Vagina (tissue), 2 donors: ENCODE measurements at regions not wholly inside any gene's neighbourhood (a gene's known extent, or its start where the extent isn't known, plus 50 kb on each side); places are given as distances from the start of the nearest gene placed in this dataset.
"Not testable (repeated sequence)": the region's sequence is repeated elsewhere in the genome, so short reads cannot be mapped to it uniquely, and the experiment has no call there.

Experiments used
- DNase-seq, 2 donors: peaks; one replicate each; pipeline ENCODE4 v3.0.0-alpha.2; 2017; ENCODE audit errors: extremely low spot score in 2 of 2
- H3K27ac ChIP-seq: fragments of 200-600 bp; sonication (generic); one replicate; pipeline ENCODE4 v1.5.1; 2019
- H3K27me3 ChIP-seq: fragments of 200-600 bp; sonication (generic); one replicate; pipeline ENCODE4 v1.5.1; 2019
- H3K36me3 ChIP-seq, 2 donors: fragments of 200-600 bp; sonication (generic); one replicate each; pipeline ENCODE4 v1.5.1; 2017 to 2019
- H3K4me1 ChIP-seq: fragments of 200-600 bp; sonication (generic); one replicate; pipeline ENCODE4 v1.5.1; 2019
- H3K4me3 ChIP-seq, 2 donors: fragments of 200-600 bp; sonication (generic); 1 replicate in 1 of 2; 2 replicates in 1 of 2; pipeline ENCODE4 v1.5.1; 2016 to 2019
- H3K9me3 ChIP-seq: fragments of 200-600 bp; sonication (generic); one replicate; pipeline ENCODE4 v1.5.1; 2019
- POLR2A ChIP-seq, 2 donors: fragments of 450-650 bp; IDR thresholded peaks; one replicate each; pipeline ENCODE4 v1.6.1; 2017; ENCODE audit warnings: antibody characterized with exemption in 2 of 2, mild to moderate bottlenecking in 2 of 2, moderate library complexity in 2 of 2
- POLR2AphosphoS5 ChIP-seq, 2 donors: sonication (generic); formaldehyde crosslinking; IDR thresholded peaks; one replicate each; pipeline ENCODE4 v1.9.0; 2017; ENCODE audit warnings: antibody characterized with exemption in 2 of 2, mild to moderate bottlenecking in 2 of 2, low read depth in 1 of 2; ENCODE audit not compliant: insufficient read depth in 1 of 2
- intact Hi-C: fragments of 100-400 bp; cut with DNase I; formaldehyde crosslinking; loops from one replicate; pipeline ENCODE4 v1.15.1; 2023
- TF ChIP-seq, protein P1 (sequence below), 3 experiments: fragments of 450-650 bp in 2 of 3; fragments of 200-600 bp in 1 of 3; sonication (generic) in 1 of 3; IDR thresholded peaks; one replicate each; pipeline ENCODE4 v1.5.1; 2017 to 2019; ENCODE audit warnings: antibody characterized with exemption in 3 of 3, mild to moderate bottlenecking in 2 of 3, moderate library complexity in 2 of 3

DNA sequence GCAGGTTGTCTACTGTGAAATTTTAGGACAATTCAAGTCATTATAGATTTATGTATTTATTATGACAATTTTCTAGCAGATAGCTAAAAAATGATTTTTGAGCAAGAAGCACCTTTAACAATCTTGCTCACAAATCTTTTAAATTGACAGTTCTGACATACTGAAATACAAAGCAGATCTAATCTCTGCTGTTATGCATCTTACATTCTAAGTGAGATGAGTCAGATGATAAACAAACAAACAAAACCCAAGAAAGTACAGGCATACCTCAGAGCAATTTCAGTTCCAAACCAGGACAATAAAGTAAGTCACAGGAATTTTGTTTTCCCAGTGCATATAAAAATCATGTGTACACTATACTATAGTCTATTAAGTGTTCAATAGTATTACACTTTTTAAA, 430.7 kb upstream of the PTCHD4 start:
- Histone ChIP-seq H3K9me3 (no peaks in the 10 kb centered on the region), H3K36me3 (no peaks in the 10 kb centered on the region), H3K27ac (no peak overlapping the region), H3K4me1 (no peaks in the 10 kb centered on the region), H3K4me3 (no peak overlapping the region), H3K27me3 (no peaks in the 10 kb centered on the region)
- TF ChIP-seq POLR2A (IDR thresholded peaks at IDR 0.05) (no peak), POLR2AphosphoS5 (IDR thresholded peaks at IDR 0.05; ENCODE audit: insufficient read depth in 1 of 2, low read depth in 1 of 2) (no peak)
- TF ChIP-seq, protein P1, sequence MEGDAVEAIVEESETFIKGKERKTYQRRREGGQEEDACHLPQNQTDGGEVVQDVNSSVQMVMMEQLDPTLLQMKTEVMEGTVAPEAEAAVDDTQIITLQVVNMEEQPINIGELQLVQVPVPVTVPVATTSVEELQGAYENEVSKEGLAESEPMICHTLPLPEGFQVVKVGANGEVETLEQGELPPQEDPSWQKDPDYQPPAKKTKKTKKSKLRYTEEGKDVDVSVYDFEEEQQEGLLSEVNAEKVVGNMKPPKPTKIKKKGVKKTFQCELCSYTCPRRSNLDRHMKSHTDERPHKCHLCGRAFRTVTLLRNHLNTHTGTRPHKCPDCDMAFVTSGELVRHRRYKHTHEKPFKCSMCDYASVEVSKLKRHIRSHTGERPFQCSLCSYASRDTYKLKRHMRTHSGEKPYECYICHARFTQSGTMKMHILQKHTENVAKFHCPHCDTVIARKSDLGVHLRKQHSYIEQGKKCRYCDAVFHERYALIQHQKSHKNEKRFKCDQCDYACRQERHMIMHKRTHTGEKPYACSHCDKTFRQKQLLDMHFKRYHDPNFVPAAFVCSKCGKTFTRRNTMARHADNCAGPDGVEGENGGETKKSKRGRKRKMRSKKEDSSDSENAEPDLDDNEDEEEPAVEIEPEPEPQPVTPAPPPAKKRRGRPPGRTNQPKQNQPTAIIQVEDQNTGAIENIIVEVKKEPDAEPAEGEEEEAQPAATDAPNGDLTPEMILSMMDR (IDR thresholded peaks at IDR 0.05), result no peak
- intact Hi-C loops, result no loop called here
- no peak for DNase-seq

DNA sequence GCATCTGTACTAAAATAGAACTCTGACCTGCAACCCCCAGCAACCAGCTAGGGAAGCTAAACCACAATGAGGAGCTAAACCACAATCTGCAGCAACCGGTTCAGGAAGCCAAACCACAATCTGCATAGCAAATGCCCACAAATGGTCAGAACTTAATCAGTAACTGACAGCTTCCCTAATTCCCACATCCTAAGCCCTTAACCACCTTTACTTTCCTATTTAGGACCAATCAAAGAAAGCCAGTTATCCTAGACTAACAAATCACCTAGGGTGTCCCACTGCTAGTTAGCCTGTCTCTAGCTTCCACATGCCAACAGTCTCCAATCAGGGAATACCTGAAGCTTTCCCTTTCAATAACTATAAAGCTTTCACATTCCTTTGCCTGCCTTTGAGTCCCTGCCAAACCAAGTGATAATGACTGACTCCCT, 424.6 kb upstream of the PTCHD4 start:
- no peak overlapping the region for H3K4me3 ChIP-seq
- DNase-seq, result no peak
- no peaks in the 10 kb centered on the region for H3K27me3 ChIP-seq
- H3K4me1 ChIP-seq, result no peaks in the 10 kb centered on the region
- no peak overlapping the region for H3K27ac ChIP-seq
- intact Hi-C loops, result no loop called here
- no peaks in the 10 kb centered on the region for H3K36me3 ChIP-seq
- no peak for TF ChIP-seq POLR2AphosphoS5 (IDR thresholded peaks at IDR 0.05; ENCODE audit: insufficient read depth in 1 of 2, low read depth in 1 of 2)
- TF ChIP-seq, protein P1 (IDR thresholded peaks at IDR 0.05), result no peak
- no peak for TF ChIP-seq POLR2A (IDR thresholded peaks at IDR 0.05)
- H3K9me3 ChIP-seq, result no peaks in the 10 kb centered on the region

DNA sequence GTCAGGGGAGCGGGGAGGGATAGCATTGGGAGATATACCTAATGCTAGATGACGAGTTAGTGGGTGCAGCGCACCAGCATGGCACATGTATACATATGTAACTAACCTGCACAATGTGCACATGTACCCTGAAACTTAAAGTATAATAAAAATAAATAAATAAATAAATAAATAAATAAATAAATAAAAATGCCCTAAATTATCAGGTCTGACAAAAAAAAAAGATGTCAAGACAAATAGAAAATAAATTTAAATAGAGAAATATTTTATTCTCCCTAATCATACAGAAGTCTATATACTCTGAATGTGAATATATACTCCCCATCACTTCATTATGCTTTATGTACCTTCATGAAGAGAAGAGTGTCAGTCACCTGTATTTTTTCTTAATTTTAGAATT, 420.0 kb upstream of the PTCHD4 start:
- intact Hi-C loops, result not testable (repeated sequence)

DNA sequence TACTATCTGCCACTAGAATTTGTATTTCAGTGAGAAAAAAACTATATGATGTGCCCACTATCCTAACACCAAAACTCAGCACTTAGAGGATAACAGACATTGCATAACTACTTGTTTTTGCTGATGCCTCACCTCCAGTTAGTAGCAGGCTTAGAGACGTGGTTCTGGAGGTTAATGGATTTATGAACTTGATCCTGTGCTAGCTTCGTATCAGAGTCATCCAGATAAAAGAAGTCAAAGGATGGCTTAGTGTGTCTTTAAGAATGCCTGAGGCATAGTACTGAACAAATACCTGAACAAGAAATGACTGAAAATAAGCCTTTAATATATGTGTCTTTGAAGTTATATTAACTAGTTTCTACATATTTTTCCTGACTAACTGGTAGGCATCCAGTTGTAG, 414.9 kb upstream of the PTCHD4 start:
- H3K4me3 ChIP-seq, result no peak overlapping the region
- TF ChIP-seq POLR2AphosphoS5 (IDR thresholded peaks at IDR 0.05; ENCODE audit: insufficient read depth in 1 of 2, low read depth in 1 of 2), result no peak
- TF ChIP-seq POLR2A (IDR thresholded peaks at IDR 0.05), result no peak
- TF ChIP-seq, protein P1 (IDR thresholded peaks at IDR 0.05), result no peak
- intact Hi-C loops, result no loop called here
- H3K27ac ChIP-seq, result no peak overlapping the region
- no peaks in the 10 kb centered on the region for H3K27me3 ChIP-seq
- H3K9me3 ChIP-seq, result no peaks in the 10 kb centered on the region
- no peaks in the 10 kb centered on the region for H3K36me3 ChIP-seq
- no peaks in the 10 kb centered on the region for H3K4me1 ChIP-seq
- DNase-seq, result no peak

More for the DNA sequence above, 420.0 kb upstream of the PTCHD4 start:
- not testable (repeated sequence) for H3K9me3 ChIP-seq, DNase-seq, H3K36me3 ChIP-seq, H3K4me1 ChIP-seq, H3K4me3 ChIP-seq, H3K27me3 ChIP-seq, H3K27ac ChIP-seq

DNA sequence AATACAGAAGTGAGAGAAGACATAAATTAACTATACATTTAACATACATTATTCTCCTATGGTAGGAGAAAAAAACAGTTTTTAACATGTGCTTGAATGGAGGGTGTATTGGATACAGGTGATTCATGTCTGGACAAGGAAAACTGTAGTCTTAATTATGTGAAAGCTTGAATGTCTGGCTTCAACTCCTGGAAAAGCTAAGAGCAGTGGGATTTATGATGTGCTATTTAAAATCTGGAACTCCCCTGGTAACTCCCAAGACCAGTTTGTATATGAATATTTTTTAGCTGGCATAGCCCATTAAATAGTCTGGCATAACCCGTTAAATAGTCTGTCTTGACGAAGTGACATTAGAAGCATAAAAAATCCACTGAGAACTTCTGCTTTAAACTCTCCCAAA, 410.0 kb upstream of the PTCHD4 start:
- Histone ChIP-seq H3K27ac (no peak overlapping the region), H3K9me3 (no peaks in the 10 kb centered on the region), H3K4me3 (no peak overlapping the region), H3K36me3 (no peaks in the 10 kb centered on the region), H3K27me3 (no peaks in the 10 kb centered on the region), H3K4me1 (no peaks in the 10 kb centered on the region)
- DNase-seq, result no peak
- no peak for TF ChIP-seq POLR2A (IDR thresholded peaks at IDR 0.05)
- TF ChIP-seq POLR2AphosphoS5 (IDR thresholded peaks at IDR 0.05; ENCODE audit: insufficient read depth in 1 of 2, low read depth in 1 of 2), result no peak
- TF ChIP-seq, protein P1 (IDR thresholded peaks at IDR 0.05), result no peak
- intact Hi-C loops, result no loop called here

DNA sequence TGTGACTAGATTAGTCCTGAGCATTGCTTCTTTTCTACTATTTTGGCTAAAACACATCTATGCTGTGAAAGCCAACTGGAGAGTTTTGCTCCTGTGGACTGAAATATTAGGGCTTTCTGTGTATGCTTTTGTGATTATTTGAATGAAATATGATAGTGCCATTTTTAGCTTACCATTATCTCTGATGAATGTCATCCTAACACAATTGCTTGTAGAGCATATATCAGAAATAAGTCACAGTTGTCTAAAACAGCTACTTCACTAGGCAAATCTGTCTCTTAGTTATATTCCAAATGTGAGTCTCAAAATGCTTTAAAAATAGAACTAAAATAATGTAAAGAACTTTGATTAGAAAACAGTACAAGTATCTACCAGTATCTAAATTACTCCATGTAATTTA, 401.4 kb upstream of the PTCHD4 start:
- DNase-seq, result no peak
- TF ChIP-seq, protein P1 (IDR thresholded peaks at IDR 0.05), result no peak
- TF ChIP-seq POLR2AphosphoS5 (IDR thresholded peaks at IDR 0.05; ENCODE audit: insufficient read depth in 1 of 2, low read depth in 1 of 2) (no peak), POLR2A (IDR thresholded peaks at IDR 0.05) (no peak)
- H3K27me3 ChIP-seq, result no peaks in the 10 kb centered on the region
- H3K27ac ChIP-seq, result no peak overlapping the region
- no peaks in the 10 kb centered on the region for H3K9me3 ChIP-seq
- H3K36me3 ChIP-seq, result no peaks in the 10 kb centered on the region
- H3K4me1 ChIP-seq, result no peaks in the 10 kb centered on the region
- intact Hi-C loops, result no loop called here
- H3K4me3 ChIP-seq, result no peak overlapping the region
